CD4-positive, alpha-beta T cell treated with Interleukin-6 at 100 ng/mL for 8 hours (primary cell): ENCODE measurements at regions not wholly inside any gene's neighbourhood (a gene's known extent, or its start where the extent isn't known, plus 50 kb on each side); places are given as distances from the start of the nearest gene placed in this dataset.
"Not testable (repeated sequence)": the region's sequence is repeated elsewhere in the genome, so short reads cannot be mapped to it uniquely, and the experiment has no call there.

Source experiments
- DNase-seq: peaks from one replicate; pipeline ENCODE4 v3.0.0-alpha.2; 2020; ENCODE audit warnings: mixed read lengths, low spot score

- no peak for DNase-seq
Measured at GRCh38 chr2:147181351-147182029, 663.3 kb upstream of the ACVR2A start.

- DNase-seq = no peak
Measured at GRCh38 chr2:147177071-147177857, 667.6 kb upstream of the ACVR2A start.

GRCh38 chr2:147174824-147175254 is 670.0 kb upstream of the ACVR2A start:
- no peak for DNase-seq

- DNase-seq = no peak
Measured at GRCh38 chr2:147173798-147174197, 671.0 kb upstream of the ACVR2A start.

GRCh38 chr2:147173189-147173581 is 671.6 kb upstream of the ACVR2A start:
- DNase-seq = no peak

- DNase-seq = no peak
Measured at GRCh38 chr2:147172493-147173188, 672.2 kb upstream of the ACVR2A start.

- no peak for DNase-seq
Measured at GRCh38 chr2:147171941-147172340, 672.9 kb upstream of the ACVR2A start.

GRCh38 chr2:147170932-147171331 is 673.9 kb upstream of the ACVR2A start:
- DNase-seq = no peak

GRCh38 chr2:147165697-147166382 is 679.0 kb upstream of the ACVR2A start:
- no peak for DNase-seq

- DNase-seq = no peak
Measured at GRCh38 chr2:147164563-147164962, 680.3 kb upstream of the ACVR2A start.

- no peak for DNase-seq
Measured at GRCh38 chr2:147161746-147162145, 683.1 kb upstream of the ACVR2A start.

- DNase-seq = no peak
Measured at GRCh38 chr2:147156970-147157369, 687.9 kb upstream of the ACVR2A start.

- no peak for DNase-seq
Measured at GRCh38 chr2:147150241-147150635, 694.6 kb upstream of the ACVR2A start.

GRCh38 chr2:147149575-147150240 is 695.1 kb upstream of the ACVR2A start:
- DNase-seq = no peak

- DNase-seq = no peak
Measured at GRCh38 chr2:147147802-147148201, 697.0 kb upstream of the ACVR2A start.

- no peak for DNase-seq
Measured at GRCh38 chr2:147141930-147142329, 702.9 kb upstream of the ACVR2A start.

- DNase-seq = not testable (repeated sequence)
Measured at GRCh38 chr2:147139732-147140131, 705.1 kb upstream of the ACVR2A start.

- DNase-seq = no peak
Measured at GRCh38 chr2:147137711-147138110, 707.1 kb upstream of the ACVR2A start.

GRCh38 chr2:147135376-147135775 is 709.5 kb upstream of the ACVR2A start:
- DNase-seq = no peak

- no peak for DNase-seq
Measured at GRCh38 chr2:147133286-147133908, 711.4 kb upstream of the ACVR2A start.

- no peak for DNase-seq
Measured at GRCh38 chr2:147125145-147125544, 719.7 kb upstream of the ACVR2A start.
